ENCODE measurements at regions not wholly inside any gene's neighbourhood (a gene's known extent, or its start where the extent isn't known, plus 50 kb on each side); places are given as distances from the start of the nearest gene placed in this dataset.

- no peak for TF ChIP-seq NRF1 (conservative IDR thresholded peaks at IDR 0.05 in 1 of 2, IDR thresholded peaks at IDR 0.05 in 1 of 2)
- TF ChIP-seq MAFK (IDR thresholded peaks at IDR 0.05; ENCODE audit: low read length), result no peak
- TF ChIP-seq ZFP1 (CRISPR knock-in tag; IDR thresholded peaks at IDR 0.05), result no peak
- TF ChIP-seq ZBTB40 (IDR thresholded peaks at IDR 0.05), result no peak
- TF ChIP-seq ZBTB40 (CRISPR knock-in tag; IDR thresholded peaks at IDR 0.05), result no peak
- TF ChIP-seq ZNF785 (CRISPR knock-in tag; IDR thresholded peaks at IDR 0.05), result no peak
- TF ChIP-seq TCF7 (IDR thresholded peaks at IDR 0.05; ENCODE audit: borderline replicate concordance), result no peak
- no peak for TF ChIP-seq SPI1 (IDR thresholded peaks at IDR 0.05; ENCODE audit: borderline replicate concordance, low read depth, low read length)
- TF ChIP-seq ZNF398 (CRISPR knock-in tag; IDR thresholded peaks at IDR 0.05), result no peak
- no peak for TF ChIP-seq TEAD4 (IDR thresholded peaks at IDR 0.05; ENCODE audit: low read length)
- TF ChIP-seq TEAD4 (CRISPR knock-in tag; IDR thresholded peaks at IDR 0.05; ENCODE audit: borderline replicate concordance), result no peak
- no peak for TF ChIP-seq CBX1 (IDR thresholded peaks at IDR 0.05; ENCODE audit: low read depth)
- TF ChIP-seq TARDBP (IDR thresholded peaks at IDR 0.05), result no peak
- no peak for TF ChIP-seq POLR2A (conservative IDR thresholded peaks at IDR 0.05)
- no peak for TF ChIP-seq ATF7 (IDR thresholded peaks at IDR 0.05)
These were observed 231.2 kb upstream of the HAND2 start for GRCh38 chr4:173761236-173761635.

Measured in K562 (cell line).